NCI-H146 treated with DMSO at 0.1 percent for 48 hours (cell line): ENCODE measurements at regions not wholly inside any gene's neighbourhood (a gene's known extent, or its start where the extent isn't known, plus 50 kb on each side); places are given as distances from the start of the nearest gene placed in this dataset.

Experiments used
- DNase-seq: peaks from one replicate; lab custom pipeline; 2025; ENCODE audit not compliant: unreplicated experiment; lab: John Stamatoyannopoulos, UW

DNA sequence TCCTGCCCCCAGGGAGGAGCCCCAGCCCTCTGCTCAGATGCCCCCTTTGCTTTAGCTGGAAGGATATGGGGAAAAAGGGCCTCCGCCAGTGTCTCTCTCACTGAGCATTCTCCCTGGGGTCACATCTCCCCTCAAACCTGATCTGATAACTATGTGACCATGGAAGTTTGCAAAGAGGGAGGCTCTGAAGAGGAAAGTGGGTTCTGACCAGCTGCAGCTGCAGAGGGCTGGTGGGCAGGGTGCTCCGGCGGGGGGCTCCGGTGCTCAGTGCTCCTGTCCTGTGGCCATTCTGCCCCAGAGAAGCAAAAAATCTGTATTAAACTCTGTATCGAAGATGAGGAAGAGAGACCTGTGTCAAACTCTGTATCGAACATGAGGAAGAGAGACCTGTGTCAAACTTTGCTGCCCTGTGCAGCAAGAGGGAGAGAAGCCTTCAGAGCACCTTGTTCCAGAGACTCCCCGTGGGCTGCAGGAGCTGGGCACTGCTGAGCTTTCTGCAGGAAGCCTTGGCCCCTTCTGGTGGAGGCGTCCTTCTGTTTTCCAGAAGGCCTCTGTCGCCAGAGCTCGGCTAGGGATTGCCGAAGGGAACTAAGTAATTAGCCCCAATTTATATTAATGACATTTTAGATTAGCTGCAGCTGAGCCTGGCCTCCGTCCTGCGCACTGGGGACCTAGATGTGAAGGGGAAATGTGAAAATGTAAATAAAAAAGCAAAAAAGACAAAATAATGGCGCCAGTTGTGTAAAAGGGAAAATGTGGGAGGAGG, 186.2 kb upstream of the C1orf174 start:
- no peak for DNase-seq

DNA sequence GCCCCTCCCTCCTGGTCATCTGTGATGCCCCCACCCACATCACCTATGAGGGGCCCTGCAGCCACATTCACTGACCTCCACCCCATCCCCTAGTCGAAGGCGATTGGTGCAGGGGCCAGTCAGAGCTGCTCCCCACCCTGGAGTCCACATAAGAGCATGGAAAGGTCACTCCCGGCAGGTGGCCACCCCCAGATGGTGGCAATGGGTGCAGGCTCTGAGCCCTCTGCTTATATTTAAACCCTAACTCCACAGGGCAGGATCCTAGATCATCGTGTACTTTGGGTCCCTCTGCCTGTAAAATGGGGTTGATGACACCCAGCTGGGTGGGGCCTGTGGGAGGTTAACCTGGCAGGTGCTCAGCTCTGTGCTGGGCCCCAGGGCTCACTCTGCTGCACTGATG, 186.8 kb upstream of the C1orf174 start:
- no peak for DNase-seq

DNA sequence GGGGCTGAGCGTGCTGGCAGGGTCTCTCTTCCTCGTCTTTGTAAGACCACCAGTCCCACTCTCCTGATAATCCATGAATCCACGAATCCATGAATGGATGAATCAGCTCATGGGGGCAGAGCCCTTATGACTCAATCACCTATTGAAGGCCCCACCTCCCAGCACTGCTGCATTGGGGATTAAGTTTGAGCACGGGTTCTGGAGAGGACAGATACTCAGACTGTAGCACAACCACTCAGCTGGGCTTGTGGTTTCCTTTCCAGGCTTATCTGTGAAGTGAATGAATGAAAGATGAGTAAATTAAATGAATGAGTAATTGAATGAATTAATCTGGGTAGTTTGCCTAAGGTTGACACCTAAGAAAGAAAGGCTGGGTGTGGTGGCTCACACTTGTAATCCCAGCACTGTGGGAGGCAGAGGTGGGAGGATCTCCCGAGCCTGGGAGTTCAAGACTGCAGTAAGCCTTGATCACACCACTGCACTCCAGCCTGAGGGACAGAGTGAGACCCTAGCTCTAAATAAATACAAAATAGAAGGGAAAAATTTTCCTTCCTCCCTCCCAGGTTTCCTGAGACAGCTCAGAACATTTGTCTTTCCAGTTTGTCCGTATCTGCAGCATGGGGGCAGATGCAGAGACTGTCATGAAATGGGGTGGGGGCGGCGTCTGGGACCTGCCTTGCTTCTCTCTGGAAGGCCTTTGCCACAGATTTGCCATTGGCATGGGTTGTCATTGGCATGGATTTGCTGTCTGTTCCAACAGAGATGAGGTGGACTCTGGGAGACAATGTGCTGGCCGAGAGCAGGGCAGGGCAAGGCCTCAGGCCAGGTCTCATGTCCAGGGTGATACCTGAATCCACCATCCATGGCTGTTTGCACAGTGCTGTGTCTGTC, 187.7 kb upstream of the C1orf174 start:
- DNase-seq, result no peak

DNA sequence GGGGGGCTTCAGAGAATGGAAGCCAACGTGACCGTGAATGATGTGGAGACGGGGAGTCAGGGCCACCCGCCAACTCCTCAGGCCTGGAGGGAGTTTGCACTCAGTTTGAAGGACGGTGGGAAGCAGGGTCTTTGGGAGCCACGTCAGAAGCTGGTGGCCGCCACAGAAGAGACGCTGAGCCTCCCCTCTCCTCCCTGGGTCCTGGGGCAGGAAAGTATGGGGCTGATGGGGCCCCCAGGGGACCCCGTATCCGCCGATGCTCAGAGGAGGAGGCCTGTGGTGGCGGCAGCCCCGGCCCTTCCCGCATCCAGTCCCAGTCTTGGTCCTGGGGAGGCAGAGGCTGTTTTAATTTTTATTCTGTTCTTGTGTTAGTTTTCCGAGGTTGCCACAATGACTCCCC, 188.6 kb upstream of the C1orf174 start:
- no peak for DNase-seq

DNA sequence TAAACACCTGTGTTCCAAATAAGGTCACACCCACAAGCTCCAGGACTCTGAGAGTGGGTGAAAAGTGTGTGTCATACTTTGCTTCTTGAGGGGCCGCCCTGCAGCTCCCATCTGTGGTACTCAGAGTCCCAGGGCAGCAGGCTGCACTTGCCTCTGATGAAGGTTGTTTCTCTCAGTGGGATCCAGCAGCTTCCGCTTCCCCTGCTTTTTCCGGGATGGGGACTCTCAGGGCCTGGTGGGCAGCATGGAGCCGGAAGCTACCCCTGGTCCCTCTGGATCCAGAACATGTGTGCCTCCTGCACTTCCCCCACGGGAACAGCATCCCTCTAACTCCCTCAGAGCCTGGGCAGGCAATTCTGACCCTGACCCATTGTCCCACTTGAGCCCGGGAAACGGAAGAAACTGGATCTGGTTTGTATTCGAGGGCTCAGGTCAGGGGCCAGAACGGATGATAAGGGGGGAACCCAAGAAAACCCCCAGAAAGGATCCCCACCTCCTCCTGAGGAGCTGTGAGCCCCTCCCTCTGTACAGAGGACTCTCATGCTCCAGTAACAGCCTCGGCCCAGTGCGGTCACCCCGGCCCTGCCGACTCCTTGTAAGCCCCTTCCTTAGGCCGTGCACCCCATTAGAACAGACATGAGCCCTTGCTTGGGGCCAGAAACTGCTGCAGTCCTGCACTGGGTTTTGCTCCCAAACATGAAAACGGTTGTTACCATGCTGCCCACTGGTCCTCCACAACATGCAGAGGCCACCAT, 189.5 kb upstream of the C1orf174 start:
- no peak for DNase-seq

DNA sequence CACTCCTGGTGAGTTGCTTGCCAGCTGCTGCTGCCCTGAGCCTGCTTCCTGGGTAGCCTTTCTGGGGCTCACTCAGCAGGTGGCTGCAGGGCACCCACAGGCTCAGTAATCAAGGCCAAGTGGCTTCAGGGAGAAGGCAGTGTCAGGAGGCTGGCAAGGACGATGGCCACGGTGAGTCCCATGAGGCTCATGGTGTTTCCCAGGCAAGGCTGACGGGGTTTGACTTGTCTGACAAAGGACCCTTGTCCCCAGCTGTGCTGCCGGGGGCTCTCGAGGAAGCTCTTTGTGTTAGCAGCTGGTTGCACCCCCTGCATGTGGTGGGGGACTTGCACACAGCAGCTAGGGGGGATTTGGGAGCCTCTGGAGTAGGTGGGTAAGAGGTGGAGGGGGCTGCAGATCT, 190.5 kb upstream of the C1orf174 start:
- DNase-seq, result no peak

DNA sequence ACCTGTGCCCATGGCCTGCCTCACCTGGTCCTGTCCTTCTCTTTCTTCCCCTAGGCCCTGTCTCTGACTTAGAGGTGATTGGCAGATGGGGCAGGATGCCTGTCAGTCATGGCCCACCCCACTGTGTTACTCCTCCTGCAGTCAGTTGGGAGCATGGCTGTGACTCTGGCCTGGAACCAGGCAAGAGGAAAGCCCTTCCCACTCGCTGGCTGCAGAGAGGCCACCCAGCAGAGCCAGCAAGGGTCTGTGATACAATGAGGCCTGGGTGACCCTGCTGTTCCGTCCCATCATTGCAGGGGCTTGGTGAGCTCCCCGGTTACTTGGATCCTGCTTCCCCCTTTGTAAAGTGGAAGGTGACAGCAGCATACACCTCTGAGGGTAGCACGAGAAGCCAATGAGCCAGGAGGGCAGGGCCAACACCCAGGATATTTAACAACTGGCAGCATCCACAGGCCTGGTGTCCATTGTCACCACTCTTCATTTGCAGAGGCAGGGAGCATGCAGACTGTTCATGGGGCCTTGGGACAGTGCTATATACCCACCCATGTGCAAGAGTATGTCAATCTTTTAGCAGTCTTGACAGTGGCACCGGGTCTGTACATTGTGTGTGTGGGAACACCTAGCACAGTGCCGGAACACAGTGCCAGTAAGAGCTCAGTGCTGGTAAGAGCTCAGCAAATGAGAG, 191.0 kb upstream of the C1orf174 start:
- DNase-seq, result no peak

DNA sequence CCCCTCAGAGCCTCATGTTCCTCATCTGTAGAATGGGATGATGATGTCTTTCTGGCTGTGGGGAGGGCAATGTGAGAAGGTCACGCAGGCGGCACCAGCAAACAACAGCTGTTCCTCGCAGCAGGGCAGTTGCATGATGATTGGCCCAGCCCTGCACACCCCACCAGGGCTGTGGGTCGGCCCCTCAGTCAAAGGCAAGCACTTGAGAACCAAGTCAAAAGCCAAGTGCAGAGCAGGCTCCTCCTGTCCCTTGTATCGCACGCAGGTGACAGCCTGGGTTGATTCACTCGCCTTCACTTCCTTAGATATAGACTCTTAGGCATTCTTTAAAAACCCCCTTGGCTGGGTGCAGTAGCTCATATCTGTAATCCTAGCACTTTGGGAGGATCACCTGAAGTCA, 191.9 kb upstream of the C1orf174 start:
- no peak for DNase-seq

DNA sequence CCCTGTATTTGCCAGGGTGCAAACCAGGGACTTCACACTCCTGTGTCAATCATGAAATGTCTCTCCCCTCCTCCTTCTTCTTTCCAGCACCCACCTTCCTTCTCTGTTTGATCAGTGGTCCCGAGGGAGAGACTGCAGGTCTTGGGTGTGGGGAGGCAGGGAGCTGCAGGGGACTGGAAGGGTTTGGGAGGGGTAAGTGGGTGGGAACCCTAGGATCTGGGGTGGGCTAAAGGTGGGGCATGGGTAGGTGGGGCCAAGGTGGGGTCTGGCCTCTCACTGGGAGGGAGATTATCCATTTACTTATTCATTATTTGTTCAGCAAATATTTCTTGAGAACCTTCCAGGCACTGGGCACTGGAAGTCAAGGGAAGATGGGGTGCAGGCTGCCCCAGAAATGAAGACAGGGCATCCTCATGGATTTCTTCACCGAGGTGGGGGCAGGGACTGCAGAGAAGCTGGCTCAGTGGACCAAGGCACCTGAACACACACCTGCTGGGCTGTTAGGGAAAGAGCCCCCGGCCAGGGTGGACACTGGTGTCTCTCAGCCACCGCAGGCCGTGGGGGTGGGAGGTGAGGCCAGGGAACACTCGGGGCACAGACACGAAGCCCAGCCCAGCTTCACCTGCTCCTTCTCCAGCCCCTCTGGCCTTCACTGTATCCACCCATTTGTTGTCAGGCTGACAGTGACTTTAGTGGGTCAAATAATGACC, 193.9 kb upstream of the C1orf174 start:
- no peak for DNase-seq

DNA sequence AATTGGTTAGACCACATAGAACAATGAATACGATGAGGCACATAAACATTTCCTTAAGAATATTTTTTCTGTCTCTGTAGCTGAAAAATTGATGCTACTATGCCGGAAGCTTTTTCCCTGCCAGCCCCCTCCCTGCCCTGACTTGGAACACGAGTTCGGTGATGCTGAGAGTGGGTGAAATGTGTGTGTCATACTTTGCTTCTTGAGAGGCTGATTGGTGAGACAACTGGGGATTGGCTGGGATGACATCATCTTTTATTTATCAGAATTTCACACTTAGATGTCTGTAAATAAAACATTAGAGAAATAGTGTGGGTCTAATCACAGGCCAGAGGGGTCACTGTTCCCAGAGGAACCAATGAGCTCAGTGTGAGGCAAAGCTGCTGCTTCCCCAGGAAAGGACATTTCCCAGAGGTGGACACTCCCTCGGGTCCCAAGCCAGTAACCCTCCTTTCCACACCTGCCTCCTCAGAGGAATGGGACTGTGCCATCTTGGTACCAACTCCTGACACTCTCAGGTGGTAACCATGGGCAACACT, 195.4 kb upstream of the C1orf174 start:
- DNase-seq, result no peak

DNA sequence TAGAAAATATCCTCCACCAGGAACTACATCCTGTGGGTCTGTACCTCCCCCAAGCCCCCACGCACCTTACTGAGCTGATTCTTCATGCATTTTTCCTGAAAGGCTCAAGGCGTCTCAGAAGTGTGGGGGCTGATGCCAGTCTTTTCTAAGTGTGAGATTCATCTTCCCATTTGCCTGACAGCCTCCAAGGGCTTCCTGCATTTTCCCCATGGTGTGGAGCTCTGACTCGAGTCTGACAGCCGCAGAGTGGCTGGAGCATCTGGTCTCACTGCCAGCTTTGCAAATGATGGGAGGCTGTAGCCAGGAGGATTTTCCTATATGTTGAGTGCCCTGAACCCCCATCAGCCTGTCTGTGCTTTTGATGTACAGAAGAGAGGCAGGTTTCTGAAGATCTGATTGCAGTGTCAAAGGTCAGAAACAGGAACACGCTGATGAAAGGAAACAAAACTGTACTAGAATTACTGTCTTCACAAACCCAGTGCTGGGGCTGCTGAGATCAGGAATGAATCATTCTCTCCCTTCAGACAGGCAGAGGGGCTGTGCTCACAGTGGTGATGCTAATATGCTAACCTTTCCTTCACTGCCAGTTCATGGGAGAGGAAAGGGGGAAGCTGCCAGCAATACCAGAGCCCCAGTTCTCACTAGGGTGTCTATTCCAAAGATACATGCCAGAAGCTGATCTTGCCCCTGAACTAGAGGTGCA, 201.5 kb upstream of the C1orf174 start:
- DNase-seq, result no peak

DNA sequence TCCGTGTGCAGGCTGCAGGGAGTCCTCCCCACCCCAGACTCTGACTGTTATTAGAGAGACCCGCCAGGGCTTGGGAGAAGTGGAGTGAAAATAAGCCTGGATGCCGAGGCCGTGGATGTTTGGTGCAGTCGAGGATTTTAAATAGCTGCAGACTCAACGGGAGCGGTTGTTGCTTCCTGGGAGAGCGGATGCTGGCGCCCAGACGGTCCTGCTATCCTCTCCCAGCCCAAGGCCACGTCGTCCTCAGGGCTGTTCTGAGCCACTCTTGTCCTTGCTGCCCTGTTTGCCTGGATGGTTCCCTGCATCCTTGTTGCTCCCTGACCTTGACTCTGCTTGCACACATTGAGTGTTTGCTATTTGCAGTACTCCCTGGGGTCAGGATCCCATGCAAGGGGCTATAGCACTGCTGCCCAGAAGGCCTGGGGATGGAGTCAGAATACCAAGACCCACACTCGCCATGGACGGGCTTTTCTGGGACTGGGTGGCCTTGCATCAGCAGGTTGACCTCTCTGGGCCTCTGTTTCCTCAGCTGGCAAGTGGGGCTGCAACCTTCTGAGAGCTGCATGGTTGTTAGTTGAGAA, 205.3 kb upstream of the C1orf174 start:
- no peak for DNase-seq

DNA sequence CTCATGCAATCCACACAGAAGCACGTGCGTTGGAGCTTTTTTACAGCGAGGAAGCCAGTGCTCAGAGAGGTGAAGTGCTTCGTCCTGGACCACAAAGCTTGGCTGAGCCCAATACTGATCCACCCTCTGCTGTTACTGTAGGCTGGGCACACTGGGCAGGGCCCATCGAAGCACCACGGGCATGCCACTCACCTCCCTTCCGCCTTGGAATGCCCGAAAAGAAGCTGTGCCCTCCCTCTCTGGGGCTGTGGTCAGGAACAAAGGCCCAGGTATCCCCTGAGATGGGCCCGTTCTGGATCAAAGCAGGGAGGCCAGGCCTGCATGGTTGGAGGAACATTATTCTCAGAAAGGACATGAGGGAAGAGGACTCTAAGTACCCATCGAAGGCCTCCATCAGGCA, 206.7 kb upstream of the C1orf174 start:
- no peak for DNase-seq

DNA sequence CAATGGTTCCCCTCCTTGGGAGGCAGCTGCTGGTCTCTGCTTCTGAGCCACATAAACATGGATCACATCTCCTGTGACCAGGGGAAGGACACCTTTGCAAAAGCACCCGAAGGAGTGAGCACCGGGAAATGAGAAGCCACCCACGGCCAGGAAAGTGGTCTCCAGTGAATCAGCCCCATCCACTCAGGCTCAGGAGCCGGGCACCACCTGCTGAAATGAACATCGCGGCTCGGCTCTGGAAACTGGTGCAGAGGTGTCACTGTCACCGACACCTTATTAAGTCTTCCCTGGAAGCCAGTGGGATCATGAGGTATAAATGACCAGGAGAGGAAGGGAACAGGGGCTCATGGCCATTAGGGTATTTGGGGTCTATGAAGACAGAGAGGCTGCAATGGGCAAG, 207.2 kb upstream of the C1orf174 start:
- no peak for DNase-seq

DNA sequence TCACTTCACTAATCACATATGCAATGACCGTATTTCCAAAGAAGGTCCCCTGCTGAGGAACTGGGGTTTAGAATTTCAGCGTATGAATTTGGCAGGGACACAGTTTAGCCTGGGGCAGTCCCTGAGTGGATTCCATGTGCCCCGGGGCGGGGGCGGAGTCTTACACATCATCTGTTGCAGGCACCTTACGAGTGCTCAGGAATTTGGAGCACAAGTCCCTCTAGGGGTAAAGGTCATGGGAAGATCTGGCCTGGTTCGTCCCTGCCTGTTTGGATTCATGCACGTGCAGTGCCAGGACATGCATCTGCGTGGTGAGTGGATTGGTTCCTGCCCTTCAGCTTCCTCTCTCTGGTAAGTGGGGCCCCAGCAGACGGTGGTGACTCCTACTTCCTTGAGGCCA, 208.3 kb upstream of the C1orf174 start:
- DNase-seq, result no peak

DNA sequence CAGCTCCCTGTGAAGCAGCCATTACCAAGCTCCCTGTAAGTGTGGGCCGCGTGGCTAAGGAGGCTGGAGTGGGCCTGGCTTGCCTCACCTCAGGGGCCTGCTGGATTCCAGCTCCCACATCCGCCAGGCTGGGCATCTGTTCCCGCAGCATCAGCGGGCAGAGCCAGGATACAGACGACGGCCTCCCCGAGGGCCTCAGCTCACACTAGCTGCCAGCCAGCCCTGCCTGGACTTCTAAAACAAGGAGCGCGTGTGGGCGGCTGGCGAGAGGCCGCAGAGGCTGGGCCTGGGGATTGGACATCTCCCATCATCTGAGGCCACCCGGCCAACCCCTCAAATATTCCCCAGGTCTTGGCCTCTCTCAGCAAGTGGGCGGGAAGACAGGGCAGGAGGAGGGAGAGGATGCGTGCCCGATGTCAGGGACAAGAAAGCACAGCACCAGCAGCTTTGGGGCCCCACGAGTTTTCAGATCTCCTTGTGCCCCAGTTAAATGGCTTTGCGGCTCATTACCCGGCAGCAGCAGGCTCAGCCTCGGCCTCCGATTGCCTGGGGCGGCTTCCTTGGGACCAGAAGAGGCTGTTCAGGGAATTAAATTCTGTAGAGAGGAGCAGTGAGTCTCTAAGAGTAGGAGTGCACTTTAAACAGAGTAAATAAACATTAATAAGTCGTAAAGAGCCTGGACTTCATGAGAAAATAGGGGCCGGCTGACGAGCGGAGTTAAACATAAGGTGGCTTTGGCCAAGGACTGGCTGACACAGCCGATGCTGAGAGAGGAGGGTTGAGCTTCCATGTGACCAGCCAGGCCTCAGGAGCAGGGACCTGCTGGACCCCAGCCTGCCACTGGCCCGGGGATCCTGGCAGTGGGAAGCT, 208.9 kb upstream of the C1orf174 start:
- no peak for DNase-seq

DNA sequence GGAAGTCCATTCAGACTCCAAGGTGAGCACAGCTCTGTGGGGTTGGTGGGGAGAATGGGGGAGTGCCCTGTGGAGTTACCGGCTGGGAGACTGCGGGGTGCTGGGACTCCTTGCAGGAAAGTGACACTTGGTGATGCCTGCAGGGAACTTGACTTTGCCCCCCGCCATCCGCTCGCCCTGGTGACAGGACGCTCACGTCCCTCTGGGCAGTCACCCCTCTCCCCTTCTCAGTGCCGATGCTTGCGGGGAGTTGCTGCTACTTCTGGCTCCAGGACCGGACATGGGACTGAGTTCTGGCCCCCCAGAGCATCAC, 209.5 kb upstream of the C1orf174 start:
- no peak for DNase-seq

DNA sequence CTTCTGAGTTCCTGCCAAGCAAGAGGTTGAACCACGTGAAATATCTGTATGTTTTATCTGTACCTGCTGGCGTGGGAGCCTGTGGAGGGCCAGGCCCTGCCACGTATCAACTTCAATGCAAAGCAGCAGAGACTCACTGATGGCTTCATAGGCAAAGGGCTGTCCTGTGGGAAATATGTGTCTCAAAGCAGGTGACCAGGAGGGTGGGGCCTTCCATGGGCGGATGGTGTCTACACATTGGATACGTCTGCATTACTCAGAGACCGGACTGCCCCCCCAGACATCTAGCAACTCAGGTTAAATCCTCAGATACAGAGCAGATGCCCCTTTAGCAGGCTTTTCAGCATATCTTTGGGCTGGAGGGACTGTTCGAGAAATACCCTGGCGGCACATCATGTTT, 210.8 kb upstream of the C1orf174 start:
- no peak for DNase-seq
